HEK293 (cell line): ENCODE measurements at regions not wholly inside any gene's neighbourhood (a gene's known extent, or its start where the extent isn't known, plus 50 kb on each side); places are given as distances from the start of the nearest gene placed in this dataset.

Source experiments
- PATZ1 ChIP-seq: fragments of 450-650 bp; formaldehyde crosslinking; IDR thresholded peaks from 2 replicates; pipeline ENCODE4 v1.5.1; 2016; ENCODE audit warnings: missing biosample characterization, missing genetic modification characterization
- PBX3 ChIP-seq: sonication (generic); formaldehyde crosslinking; IDR thresholded peaks from 2 replicates; pipeline ENCODE4 v1.8.1; 2022; ENCODE audit warnings: mild to moderate bottlenecking, moderate library complexity, missing genetic modification reagents
- ZNF324 ChIP-seq: fragments of 450-650 bp; formaldehyde crosslinking; IDR thresholded peaks from 2 replicates; pipeline ENCODE4 v1.5.1; 2016; ENCODE audit warnings: missing biosample characterization, missing genetic modification characterization
- ZNF366 ChIP-seq: fragments of 450-650 bp; formaldehyde crosslinking; conservative IDR thresholded peaks from 2 replicates; pipeline ENCODE4 v1.5.1; 2016; ENCODE audit warnings: missing biosample characterization, missing genetic modification characterization
- ZNF37A ChIP-seq: fragments of 450-650 bp; IDR thresholded peaks from 2 replicates; pipeline ENCODE4 v1.5.1; 2018; ENCODE audit warnings: missing biosample characterization, missing genetic modification characterization
- ZNF510 ChIP-seq: fragments of 450-650 bp; formaldehyde crosslinking; IDR thresholded peaks from 2 replicates; pipeline ENCODE4 v1.5.1; 2018; ENCODE audit warnings: mild to moderate bottlenecking, missing genetic modification characterization, missing biosample characterization; ENCODE audit not compliant: insufficient replicate concordance

DNA sequence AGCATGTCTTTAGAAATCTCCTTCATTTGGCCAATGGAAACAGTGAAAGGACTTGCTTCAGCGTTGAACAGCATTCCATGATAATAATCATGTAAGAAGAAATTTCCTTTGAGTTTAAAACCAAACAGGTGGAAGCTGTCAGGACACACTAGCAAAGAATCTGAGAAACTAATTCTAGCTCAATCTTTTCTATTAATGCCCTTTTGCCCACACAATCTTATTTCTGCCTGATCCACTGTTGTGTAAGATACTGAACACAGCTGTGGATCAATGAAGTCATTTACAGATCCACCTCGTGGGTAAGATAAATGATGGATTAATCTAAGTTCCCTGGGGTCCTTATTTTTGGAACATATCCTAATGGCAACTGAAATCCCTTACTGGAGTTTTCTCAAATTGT lies 536.9 kb upstream of the LMO3 start:
- TF ChIP-seq ZNF37A (tag by site-specific recombination) (no peak), PBX3 (CRISPR knock-in tag) (no peak), ZNF510 (tag by site-specific recombination) (no peak), ZNF324 (no peak), PATZ1 (no peak), ZNF366 (no peak)
